HepG2 (cell line): ENCODE measurements at regions not wholly inside any gene's neighbourhood (a gene's known extent, or its start where the extent isn't known, plus 50 kb on each side); places are given as distances from the start of the nearest gene placed in this dataset.

Experiments used
- ATAC-seq: fragments of 200-7000 bp; cut with Tn5 transposase; 3 replicates; pipeline ENCODE4 v1.9.1; 2020; ENCODE audit warnings: mild to moderate bottlenecking, moderate library complexity
- BruUV-seq: library from RNA; stranded (reverse); fragments of 400-500 nt; replicated peaks from 2 replicates; lab custom pipeline; 2021; lab: Mats Ljungman, UMichigan
- CTCF ChIA-PET: fragments of 300-600 bp; formaldehyde crosslinking; extraction: SDS; loops from one replicate; lab custom pipeline; 2021; ENCODE audit warnings: low total read pairs, inconsistent platforms, low intra/inter-chr PET ratio; lab: Yijun Ruan, JAX
- POLR2A ChIA-PET: fragments of 350-600 bp; sonication (Branson Sonifier 250); formaldehyde crosslinking; loops from one replicate; lab custom pipeline; 2020; ENCODE audit warnings: antibody characterized with exemption, inconsistent platforms; lab: Yijun Ruan, JAX
- DNase-seq: peaks from one replicate; pipeline ENCODE4 v3.0.0-alpha.2; 2015; ENCODE audit warnings: low spot score
- FAIRE-seq: peaks from 3 replicates; lab custom pipeline; 2011; peaks lifted over from hg19 to GRCh38; lab: Jason Lieb, UNC
- H2AFZ ChIP-seq: one replicate; pipeline ENCODE4 v1.6.1; 2011; ENCODE audit warnings: low read length, inconsistent platforms
- H3K27ac ChIP-seq: fragments of 300-600 bp; 3 replicates; pipeline ENCODE4 v1.8.0; 2011; ENCODE audit warnings: mixed run types, mild to moderate bottlenecking, mixed read lengths, low read length, inconsistent platforms; ENCODE audit not compliant: insufficient read depth; ENCODE audit errors: extremely low read length
- H3K27me3 ChIP-seq, 2 experiments: fragments of 200-600 bp in 1 of 2; 2 replicates in 1 of 2; 3 replicates in 1 of 2; pipeline versions ENCODE4 v1.6.0 to v1.8.0; 2011; ENCODE audit warnings: low read length in 2 of 2, mild to moderate bottlenecking in 2 of 2, moderate library complexity in 2 of 2, inconsistent platforms in 1 of 2; ENCODE audit not compliant: insufficient read depth in 2 of 2, control insufficient read depth in 1 of 2
- H3K36me3 ChIP-seq, 2 experiments: fragments of 200-600 bp in 1 of 2; replicated peaks in 1 of 2; 2 replicates in 1 of 2; 3 replicates in 1 of 2; pipeline versions ENCODE4 v1.5.1 to v1.8.0; 2011; ENCODE audit warnings: low read length in 2 of 2, inconsistent platforms in 1 of 2; ENCODE audit not compliant: insufficient read depth in 2 of 2, control insufficient read depth in 1 of 2
- H3K4me1 ChIP-seq: 2 replicates; pipeline ENCODE4 v1.5.1; 2012; ENCODE audit warnings: low read length, inconsistent platforms; ENCODE audit not compliant: insufficient read depth
- H3K4me2 ChIP-seq: 2 replicates; pipeline ENCODE4 v1.6.0; 2011; ENCODE audit warnings: low read depth, low read length, inconsistent platforms
- H3K4me3 ChIP-seq, 3 experiments: fragments of 200-600 bp in 1 of 3; sonication (generic), shearing (Covaris generic) in 1 of 3; replicated peaks in 1 of 3; 2 replicates each; pipeline ENCODE4 v1.5.1; 2011 to 2016; ENCODE audit warnings: low read length in 3 of 3, inconsistent platforms in 2 of 3, low read depth in 2 of 3, mild to moderate bottlenecking in 2 of 3, control low read depth in 1 of 3, mixed read lengths in 1 of 3; ENCODE audit not compliant: insufficient read depth in 1 of 3
- H3K79me2 ChIP-seq: one replicate; pipeline ENCODE4 v1.6.1; 2011; ENCODE audit warnings: low read length, inconsistent platforms; ENCODE audit not compliant: insufficient read depth
- H3K9ac ChIP-seq: 2 replicates; pipeline ENCODE4 v1.6.0; 2011; ENCODE audit warnings: mild to moderate bottlenecking, low read depth, low read length, inconsistent platforms; ENCODE audit not compliant: insufficient read depth
- H3K9me3 ChIP-seq: 2 replicates; pipeline ENCODE4 v1.5.1; 2012; ENCODE audit warnings: mild to moderate bottlenecking, low read length
- H4K20me1 ChIP-seq: 2 replicates; pipeline ENCODE4 v1.6.0; 2011; ENCODE audit warnings: inconsistent platforms, mild to moderate bottlenecking, low read length, moderate library complexity; ENCODE audit not compliant: insufficient read depth
- ASH2L ChIP-seq: fragments of 300-600, 200-600 bp; sonication (generic); IDR thresholded peaks from 2 replicates; pipeline ENCODE4 v1.7.0; 2017; ENCODE audit warnings: low read depth, mild to moderate bottlenecking, moderate library complexity, mixed read lengths, low read length; ENCODE audit not compliant: insufficient read length
- CAMTA2 ChIP-seq: sonication (generic); formaldehyde crosslinking; IDR thresholded peaks from 2 replicates; pipeline ENCODE4 v1.4.0; 2020; ENCODE audit warnings: mild to moderate bottlenecking, missing genetic modification reagents, borderline replicate concordance
- CBX5 ChIP-seq: sonication (generic); formaldehyde crosslinking; IDR thresholded peaks from 2 replicates; pipeline ENCODE4 v1.4.0; 2020; ENCODE audit warnings: missing genetic modification reagents, borderline replicate concordance
- DNMT3B ChIP-seq: conservative IDR thresholded peaks from 2 replicates; pipeline ENCODE4 v1.6.1; 2016; ENCODE audit warnings: missing biosample characterization, control low read depth
- FOXK1 ChIP-seq: sonication (generic); formaldehyde crosslinking; IDR thresholded peaks from 2 replicates; pipeline ENCODE4 v1.4.0; 2020; ENCODE audit warnings: low read depth, missing genetic modification reagents, borderline replicate concordance
- FOXP1 ChIP-seq, 2 experiments: fragments of 450-650 bp in 1 of 2; IDR thresholded peaks; 2 replicates each; pipeline ENCODE4 v1.6.1; 2017 to 2018; ENCODE audit warnings: antibody characterized with exemption in 1 of 2
- HNF4A ChIP-seq: sonication (generic); formaldehyde crosslinking; IDR thresholded peaks from 2 replicates; pipeline ENCODE4 v1.4.0; 2020; ENCODE audit warnings: missing genetic modification reagents
- JDP2 ChIP-seq: sonication (generic); formaldehyde crosslinking; IDR thresholded peaks from 2 replicates; pipeline ENCODE4 v1.8.1; 2022; ENCODE audit warnings: missing genetic modification reagents, borderline replicate concordance
- KLF13 ChIP-seq: sonication (generic); formaldehyde crosslinking; IDR thresholded peaks from 2 replicates; pipeline ENCODE4 v1.4.0; 2020; ENCODE audit warnings: mild to moderate bottlenecking, missing genetic modification reagents
- MAF1 ChIP-seq: sonication (generic); formaldehyde crosslinking; IDR thresholded peaks from 2 replicates; pipeline ENCODE4 v1.5.0; 2020; ENCODE audit warnings: missing genetic modification reagents, borderline replicate concordance
- MXD3 ChIP-seq: IDR thresholded peaks from 2 replicates; pipeline ENCODE4 v1.6.1; 2016; ENCODE audit warnings: mild to moderate bottlenecking, missing biosample characterization, missing genetic modification reagents
- PHF21A ChIP-seq: sonication (generic); formaldehyde crosslinking; IDR thresholded peaks from 2 replicates; pipeline ENCODE4 v1.5.0; 2020; ENCODE audit warnings: mild to moderate bottlenecking, missing genetic modification reagents
- RARA ChIP-seq: IDR thresholded peaks from 2 replicates; pipeline ENCODE4 v1.6.1; 2016; ENCODE audit warnings: missing genetic modification reagents, missing compliant biosample characterization
- RBAK ChIP-seq: sonication (generic); formaldehyde crosslinking; IDR thresholded peaks from 2 replicates; pipeline ENCODE4 v1.5.1; 2020; ENCODE audit warnings: mild to moderate bottlenecking, missing genetic modification reagents
- SAFB2 ChIP-seq: sonication (generic); formaldehyde crosslinking; IDR thresholded peaks from 2 replicates; pipeline ENCODE4 v1.5.1; 2020; ENCODE audit warnings: missing genetic modification reagents, low read depth, mild to moderate bottlenecking, borderline replicate concordance
- SRF ChIP-seq: IDR thresholded peaks from 2 replicates; pipeline ENCODE4 v1.6.1; 2011; ENCODE audit warnings: mild to moderate bottlenecking, low read depth, low read length, moderate library complexity
- ZBTB20 ChIP-seq: sonication (generic); formaldehyde crosslinking; IDR thresholded peaks from 2 replicates; pipeline ENCODE4 v1.8.1; 2023; ENCODE audit warnings: missing genetic modification reagents, low read depth, mild to moderate bottlenecking, borderline replicate concordance
- ZFP1 ChIP-seq: IDR thresholded peaks from 2 replicates; pipeline ENCODE4 v1.6.1; 2016
- ZNF558 ChIP-seq: sonication (generic); formaldehyde crosslinking; IDR thresholded peaks from 2 replicates; pipeline ENCODE4 v1.9.0; 2022; ENCODE audit warnings: mild to moderate bottlenecking, missing genetic modification reagents, borderline replicate concordance
- ZNF589 ChIP-seq: sonication (generic); formaldehyde crosslinking; conservative IDR thresholded peaks from 2 replicates; pipeline ENCODE4 v1.8.0; 2022; ENCODE audit warnings: mild to moderate bottlenecking, moderate library complexity, missing genetic modification reagents
- ZNF678 ChIP-seq: sonication (generic); formaldehyde crosslinking; IDR thresholded peaks from 2 replicates; pipeline ENCODE4 v1.4.0; 2020; ENCODE audit warnings: mild to moderate bottlenecking, missing genetic modification reagents
- ZNF768 ChIP-seq: sonication (generic); formaldehyde crosslinking; IDR thresholded peaks from 2 replicates; pipeline ENCODE4 v1.4.0; 2020; ENCODE audit warnings: missing genetic modification reagents
- WGBS: methylation state at CpG from one replicate; pipeline ENCODE4 v1.1.6; 2017; ENCODE audit warnings: low lambda C conversion rate; 5-methylcytosine and 5-hydroxymethylcytosine counted together
- in situ Hi-C: cut with HindIII; loops from 2 replicates; pipeline ENCODE4 v1.10.0; 2017; ENCODE audit warnings: low pct_unique_long_range_greater_than_20kb; ENCODE audit not compliant: extremely low pct_ligation_motif_present
- intact Hi-C: fragments of 100-400 bp; cut with micrococcal nuclease; formaldehyde crosslinking; loops from one replicate; pipeline ENCODE4 v1.10.0; 2022; ENCODE audit not compliant: unreplicated experiment
- TF ChIP-seq, protein P1 (sequence below): sonication (generic); formaldehyde crosslinking; IDR thresholded peaks from 2 replicates; pipeline ENCODE4 v1.4.0; 2020; ENCODE audit warnings: missing genetic modification reagents, low read depth, mild to moderate bottlenecking, borderline replicate concordance

- in situ Hi-C loops: loop anchor here (25.0 kb wide), 1 partner anchor 1066 kb away; no protein-coding TSS in a partner anchor
- no peak for TF ChIP-seq CBX5 (CRISPR knock-in tag)
- TF ChIP-seq, protein P1, sequence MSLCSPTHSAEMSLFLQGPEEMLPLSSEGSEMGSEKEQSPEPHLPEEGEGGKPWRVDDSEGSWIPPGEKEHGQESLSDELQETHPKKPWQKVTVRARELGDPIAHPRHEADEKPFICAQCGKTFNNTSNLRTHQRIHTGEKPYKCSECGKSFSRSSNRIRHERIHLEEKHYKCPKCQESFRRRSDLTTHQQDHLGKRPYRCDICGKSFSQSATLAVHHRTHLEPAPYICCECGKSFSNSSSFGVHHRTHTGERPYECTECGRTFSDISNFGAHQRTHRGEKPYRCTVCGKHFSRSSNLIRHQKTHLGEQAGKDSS: no peak
- TF ChIP-seq DNMT3B: no peak
- TF ChIP-seq SAFB2: no peak
- no peak for TF ChIP-seq FOXP1 (IDR thresholded peaks at IDR 0.05)
- TF ChIP-seq FOXP1 (CRISPR knock-in tag; IDR thresholded peaks at IDR 0.05): no peak
- TF ChIP-seq CAMTA2: no peak
- no peak for TF ChIP-seq MXD3 (CRISPR knock-in tag)
- TF ChIP-seq SRF: no peak
- TF ChIP-seq JDP2 (CRISPR knock-in tag): no peak
- TF ChIP-seq, all 625 proteins: peak for 0
- no peak overlapping the region for H3K4me2 ChIP-seq
- no TSS peak for BruUV-seq
- no peaks in the 10 kb centered on the region for H3K27me3 ChIP-seq
- no peaks in the 10 kb centered on the region for H3K9me3 ChIP-seq
- ATAC-seq: no peak
- no peak overlapping the region for H3K27ac ChIP-seq
- H4K20me1 ChIP-seq: no peaks in the 10 kb centered on the region
- ChIA-PET CTCF (no interaction called here), POLR2A (no interaction called here)
- no peak for FAIRE-seq
- no peak overlapping the region for H2AFZ ChIP-seq
- no peak for DNase-seq
- intact Hi-C loops: no loop called here
- no peaks in the 10 kb centered on the region for H3K4me1 ChIP-seq
- no peaks in the 10 kb centered on the region for H3K79me2 ChIP-seq
- 4% methylated on average over 1 of the region's 1 CpG for WGBS
- H3K4me3 ChIP-seq: no peak overlapping the region
- H3K36me3 ChIP-seq: no peaks in the 10 kb centered on the region
- H3K9ac ChIP-seq: no peak overlapping the region
Measured at GRCh38 chr12:77678621-77679020, 152.1 kb upstream of the NAV3 start.

- Histone ChIP-seq H3K36me3 (no peaks in the 10 kb centered on the region), H3K4me2 (no peak overlapping the region), H3K4me1 (no peaks in the 10 kb centered on the region), H3K9me3 (no peaks in the 10 kb centered on the region), H3K4me3 (no peak overlapping the region), H3K27ac (no peak overlapping the region), H3K27me3 (no peaks in the 10 kb centered on the region; a peak in 1 of 5 replicates), H3K9ac (no peak overlapping the region), H2AFZ (no peak overlapping the region), H3K79me2 (no peaks in the 10 kb centered on the region), H4K20me1 (no peaks in the 10 kb centered on the region)
- in situ Hi-C loops: no loop called here
- CTCF ChIA-PET: no interaction called here
- intact Hi-C loops: no loop called here
- FAIRE-seq: no peak
- POLR2A ChIA-PET: no interaction called here
- ATAC-seq: no peak
- DNase-seq: no peak
- 3% methylated on average over 5 of the region's 6 CpGs for WGBS
- no TSS peak for BruUV-seq
- TF ChIP-seq ZFP1 (no peak), ZNF768 (CRISPR knock-in tag) (no peak), HNF4A (CRISPR knock-in tag) (no peak), ZNF678 (CRISPR knock-in tag) (no peak), RARA (no peak), RBAK (CRISPR knock-in tag) (no peak), ZNF558 (CRISPR knock-in tag) (no peak), PHF21A (CRISPR knock-in tag) (no peak), MAF1 (CRISPR knock-in tag) (no peak), ZBTB20 (CRISPR knock-in tag) (no peak), ZNF589 (CRISPR knock-in tag) (no peak), ASH2L (no peak), KLF13 (CRISPR knock-in tag) (no peak), FOXK1 (CRISPR knock-in tag) (no peak)
Measured at GRCh38 chr12:77667101-77667500, 163.6 kb upstream of the NAV3 start.
